Thyroid gland (tissue), 4 donors: ENCODE measurements at regions not wholly inside any gene's neighbourhood (a gene's known extent, or its start where the extent isn't known, plus 50 kb on each side); places are given as distances from the start of the nearest gene placed in this dataset.

Experiments
- POLR2A ChIP-seq, 2 donors: fragments of 450-650 bp; IDR thresholded peaks; one replicate each; pipeline ENCODE4 v1.6.1; 2017; ENCODE audit warnings: antibody characterized with exemption in 2 of 2, mild to moderate bottlenecking in 2 of 2, moderate library complexity in 1 of 2
- TF ChIP-seq, protein P1 (sequence below), 6 experiments: fragments of 200-600 bp in 3 of 6; fragments of 450-650 bp in 3 of 6; sonication (generic) in 3 of 6; IDR thresholded peaks; one replicate each; pipeline ENCODE4 v1.5.1; 2016 to 2019; ENCODE audit warnings: antibody characterized with exemption in 6 of 6, mild to moderate bottlenecking in 2 of 6, inconsistent platforms in 1 of 6, moderate library complexity in 1 of 6

- TF ChIP-seq, protein P1, sequence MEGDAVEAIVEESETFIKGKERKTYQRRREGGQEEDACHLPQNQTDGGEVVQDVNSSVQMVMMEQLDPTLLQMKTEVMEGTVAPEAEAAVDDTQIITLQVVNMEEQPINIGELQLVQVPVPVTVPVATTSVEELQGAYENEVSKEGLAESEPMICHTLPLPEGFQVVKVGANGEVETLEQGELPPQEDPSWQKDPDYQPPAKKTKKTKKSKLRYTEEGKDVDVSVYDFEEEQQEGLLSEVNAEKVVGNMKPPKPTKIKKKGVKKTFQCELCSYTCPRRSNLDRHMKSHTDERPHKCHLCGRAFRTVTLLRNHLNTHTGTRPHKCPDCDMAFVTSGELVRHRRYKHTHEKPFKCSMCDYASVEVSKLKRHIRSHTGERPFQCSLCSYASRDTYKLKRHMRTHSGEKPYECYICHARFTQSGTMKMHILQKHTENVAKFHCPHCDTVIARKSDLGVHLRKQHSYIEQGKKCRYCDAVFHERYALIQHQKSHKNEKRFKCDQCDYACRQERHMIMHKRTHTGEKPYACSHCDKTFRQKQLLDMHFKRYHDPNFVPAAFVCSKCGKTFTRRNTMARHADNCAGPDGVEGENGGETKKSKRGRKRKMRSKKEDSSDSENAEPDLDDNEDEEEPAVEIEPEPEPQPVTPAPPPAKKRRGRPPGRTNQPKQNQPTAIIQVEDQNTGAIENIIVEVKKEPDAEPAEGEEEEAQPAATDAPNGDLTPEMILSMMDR (IDR thresholded peaks at IDR 0.05) = no peak
- no peak for TF ChIP-seq POLR2A (IDR thresholded peaks at IDR 0.05)
Measured at GRCh38 chr3:137514853-137515252, 249.3 kb upstream of the SOX14 start.
